ENCODE measurements at regions not wholly inside any gene's neighbourhood (a gene's known extent, or its start where the extent isn't known, plus 50 kb on each side); places are given as distances from the start of the nearest gene placed in this dataset.

GRCh38 chr6:74058606-74059005 is 362.6 kb downstream of the CD109 start:
- TF ChIP-seq CTCF (IDR thresholded peaks at IDR 0.05; ENCODE audit: low read depth, low read length), result no peak
- DNase-seq (ENCODE audit: low read depth in 2 of 2), result no peak
- H3K4me3 ChIP-seq (replicated peaks in 1 of 2; ENCODE audit: low read depth in 2 of 2, low read length in 2 of 2), result no peak overlapping the region

- H3K4me3 ChIP-seq (replicated peaks in 1 of 2; ENCODE audit: low read depth in 2 of 2, low read length in 2 of 2), result no peak overlapping the region
- no peak for TF ChIP-seq CTCF (IDR thresholded peaks at IDR 0.05; ENCODE audit: low read depth, low read length)
- no peak for DNase-seq (ENCODE audit: low read depth in 2 of 2)
These were observed 361.3 kb downstream of the CD109 start for GRCh38 chr6:74057326-74057725.

- TF ChIP-seq CTCF (IDR thresholded peaks at IDR 0.05; ENCODE audit: low read depth, low read length), result no peak
- H3K4me3 ChIP-seq (replicated peaks in 1 of 2; ENCODE audit: low read depth in 2 of 2, low read length in 2 of 2), result no peak overlapping the region
- no peak for DNase-seq (ENCODE audit: low read depth in 2 of 2)
These were observed 358.2 kb downstream of the CD109 start for GRCh38 chr6:74054190-74054589.

GRCh38 chr6:74050921-74051320 is 354.9 kb downstream of the CD109 start:
- H3K4me3 ChIP-seq (replicated peaks in 1 of 2; ENCODE audit: low read depth in 2 of 2, low read length in 2 of 2), result no peak overlapping the region
- DNase-seq (ENCODE audit: low read depth in 2 of 2), result no peak
- TF ChIP-seq CTCF (IDR thresholded peaks at IDR 0.05; ENCODE audit: low read depth, low read length), result no peak

GRCh38 chr6:74048387-74048786 is 352.4 kb downstream of the CD109 start:
- no peak for DNase-seq (ENCODE audit: low read depth in 2 of 2)
- H3K4me3 ChIP-seq (replicated peaks in 1 of 2; ENCODE audit: low read depth in 2 of 2, low read length in 2 of 2), result no peak overlapping the region
- no peak for TF ChIP-seq CTCF (IDR thresholded peaks at IDR 0.05; ENCODE audit: low read depth, low read length)

- peak; percentile 49 to 55 for DNase-seq (ENCODE audit: low read depth in 2 of 2)
- H3K4me3 ChIP-seq (replicated peaks in 1 of 2; ENCODE audit: low read depth in 2 of 2, low read length in 2 of 2), result no peak overlapping the region
- TF ChIP-seq CTCF (IDR thresholded peaks at IDR 0.05; ENCODE audit: low read depth, low read length), result no peak
These were observed 348.6 kb downstream of the CD109 start for GRCh38 chr6:74044417-74045096.

GRCh38 chr6:74041420-74041819 is 345.4 kb downstream of the CD109 start:
- H3K4me3 ChIP-seq (replicated peaks in 1 of 2; ENCODE audit: low read depth in 2 of 2, low read length in 2 of 2), result no peak overlapping the region
- no peak for DNase-seq (ENCODE audit: low read depth in 2 of 2)
- no peak for TF ChIP-seq CTCF (IDR thresholded peaks at IDR 0.05; ENCODE audit: low read depth, low read length)
